Retinal pigment epithelial cell (primary cell): ENCODE measurements at regions not wholly inside any gene's neighbourhood (a gene's known extent, or its start where the extent isn't known, plus 50 kb on each side); places are given as distances from the start of the nearest gene placed in this dataset.
A peak's percentile ranks its signal among the peaks of the same experiment; 100 is the strongest.
"Not testable (repeated sequence)": the region's sequence is repeated elsewhere in the genome, so short reads cannot be mapped to it uniquely, and the experiment has no call there.

Experiments used
- DNase-seq: peaks from one replicate; pipeline ENCODE4 v3.0.0-alpha.2; 2010; ENCODE audit warnings: low read depth
- H3K4me3 ChIP-seq: 2 replicates; pipeline ENCODE4 v1.5.1; 2011; ENCODE audit warnings: mild to moderate bottlenecking, low read length, control low read depth, moderate library complexity
- TF ChIP-seq, protein P1 (sequence below): conservative IDR thresholded peaks from 2 replicates; pipeline ENCODE4 v1.5.1; 2011; ENCODE audit warnings: low read depth, low read length, control low read depth, inconsistent platforms

DNA sequence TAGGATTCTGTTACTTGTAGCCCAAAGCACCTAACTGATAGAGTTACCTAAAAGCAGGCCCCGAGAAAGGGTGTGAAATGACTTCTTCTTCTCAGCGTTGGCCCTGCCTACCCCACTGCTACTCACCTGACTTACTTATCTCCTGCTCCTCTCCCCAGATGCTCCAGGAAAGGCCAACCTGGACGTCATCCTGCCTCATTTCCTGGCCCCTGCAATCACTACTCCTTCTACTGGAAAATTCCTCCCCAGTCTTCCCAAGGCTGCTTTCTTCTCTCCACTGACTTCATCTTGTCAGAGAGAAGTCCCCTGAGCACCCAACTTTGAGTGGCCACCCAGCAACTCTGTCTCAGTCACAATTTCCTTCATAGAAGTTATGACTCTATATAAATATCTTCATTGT lies 63.4 kb upstream of the KLF7 start:
- H3K4me3 ChIP-seq, result no peak overlapping the region
- TF ChIP-seq, protein P1, sequence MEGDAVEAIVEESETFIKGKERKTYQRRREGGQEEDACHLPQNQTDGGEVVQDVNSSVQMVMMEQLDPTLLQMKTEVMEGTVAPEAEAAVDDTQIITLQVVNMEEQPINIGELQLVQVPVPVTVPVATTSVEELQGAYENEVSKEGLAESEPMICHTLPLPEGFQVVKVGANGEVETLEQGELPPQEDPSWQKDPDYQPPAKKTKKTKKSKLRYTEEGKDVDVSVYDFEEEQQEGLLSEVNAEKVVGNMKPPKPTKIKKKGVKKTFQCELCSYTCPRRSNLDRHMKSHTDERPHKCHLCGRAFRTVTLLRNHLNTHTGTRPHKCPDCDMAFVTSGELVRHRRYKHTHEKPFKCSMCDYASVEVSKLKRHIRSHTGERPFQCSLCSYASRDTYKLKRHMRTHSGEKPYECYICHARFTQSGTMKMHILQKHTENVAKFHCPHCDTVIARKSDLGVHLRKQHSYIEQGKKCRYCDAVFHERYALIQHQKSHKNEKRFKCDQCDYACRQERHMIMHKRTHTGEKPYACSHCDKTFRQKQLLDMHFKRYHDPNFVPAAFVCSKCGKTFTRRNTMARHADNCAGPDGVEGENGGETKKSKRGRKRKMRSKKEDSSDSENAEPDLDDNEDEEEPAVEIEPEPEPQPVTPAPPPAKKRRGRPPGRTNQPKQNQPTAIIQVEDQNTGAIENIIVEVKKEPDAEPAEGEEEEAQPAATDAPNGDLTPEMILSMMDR, result no peak
- no peak for DNase-seq

DNA sequence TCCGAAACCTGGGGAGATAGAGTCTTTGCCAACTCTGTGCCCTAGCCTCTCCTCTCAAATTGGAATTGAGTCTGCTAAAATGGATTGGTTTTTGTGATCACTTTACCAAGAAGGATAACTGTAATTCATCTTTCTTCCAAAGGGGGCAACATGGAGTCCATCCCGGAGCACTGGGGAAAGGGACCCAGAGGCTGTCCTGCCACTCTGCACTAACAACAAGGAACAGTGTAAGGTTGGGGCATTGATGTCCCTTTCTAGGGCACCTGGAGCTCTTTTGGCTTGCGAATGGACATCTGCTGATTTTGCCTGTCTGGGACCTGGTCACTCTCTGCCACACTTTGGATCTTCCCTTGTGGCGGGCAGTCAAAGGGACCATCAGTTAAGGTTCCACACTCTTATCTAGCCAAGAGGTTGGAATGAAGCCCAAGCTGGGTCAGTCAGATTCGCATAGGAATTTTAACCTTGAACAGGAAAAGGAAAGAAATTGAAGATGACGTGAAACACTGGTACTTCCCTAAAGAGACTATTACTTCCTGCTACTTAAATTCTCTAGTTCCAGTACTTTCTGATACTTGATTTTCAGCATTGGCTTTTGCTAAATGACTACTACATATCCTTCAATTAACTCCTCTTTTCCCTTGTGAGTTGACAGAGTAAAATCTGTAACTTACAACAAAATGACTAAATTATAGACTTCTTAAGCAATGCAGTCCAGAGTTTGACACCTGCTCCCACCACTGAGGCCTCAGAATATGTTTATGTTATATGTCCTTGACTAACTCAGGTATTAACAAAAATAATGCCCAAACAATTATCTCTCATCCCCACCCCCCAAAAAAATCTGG lies 64.7 kb upstream of the KLF7 start:
- DNase-seq, result no peak
- TF ChIP-seq, protein P1, result peak; percentile 63
- no peak overlapping the region for H3K4me3 ChIP-seq

DNA sequence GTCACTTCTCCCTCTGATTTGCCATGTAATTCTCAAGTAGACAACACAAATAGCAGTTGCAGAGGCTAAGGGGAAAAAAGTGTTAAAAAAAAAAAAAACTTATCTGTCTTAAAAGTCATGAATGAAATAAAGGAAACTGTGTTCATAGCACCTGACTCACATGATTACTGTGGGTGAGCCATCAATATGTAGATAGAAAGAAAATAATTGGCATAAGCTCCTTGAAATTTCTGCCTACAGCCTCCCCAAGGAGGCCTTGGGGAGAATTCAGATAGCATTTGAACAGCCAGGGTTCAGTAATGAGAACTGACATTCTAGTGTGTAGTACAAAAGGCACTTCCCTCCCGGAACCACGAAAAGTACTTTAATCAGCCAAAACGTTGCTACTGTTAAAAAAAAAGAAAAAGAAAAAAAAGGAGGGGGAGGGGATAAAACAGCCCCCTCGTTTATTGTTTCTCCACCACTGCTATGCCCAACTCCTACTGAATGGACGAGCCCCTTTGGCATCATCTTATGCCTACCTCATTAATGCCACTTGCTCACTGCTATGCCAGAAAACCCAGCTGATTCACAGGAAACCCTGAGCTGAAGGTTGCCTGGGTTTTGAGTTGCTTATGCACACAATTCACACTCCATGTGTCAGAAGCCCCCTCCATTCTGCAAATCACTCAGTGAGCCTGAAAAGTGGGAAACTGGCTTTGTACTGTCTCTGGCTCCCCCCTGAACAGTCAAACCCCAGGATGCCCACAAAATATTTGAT lies 65.5 kb upstream of the KLF7 start:
- TF ChIP-seq, protein P1, result no peak
- no peak overlapping the region for H3K4me3 ChIP-seq
- no peak for DNase-seq

DNA sequence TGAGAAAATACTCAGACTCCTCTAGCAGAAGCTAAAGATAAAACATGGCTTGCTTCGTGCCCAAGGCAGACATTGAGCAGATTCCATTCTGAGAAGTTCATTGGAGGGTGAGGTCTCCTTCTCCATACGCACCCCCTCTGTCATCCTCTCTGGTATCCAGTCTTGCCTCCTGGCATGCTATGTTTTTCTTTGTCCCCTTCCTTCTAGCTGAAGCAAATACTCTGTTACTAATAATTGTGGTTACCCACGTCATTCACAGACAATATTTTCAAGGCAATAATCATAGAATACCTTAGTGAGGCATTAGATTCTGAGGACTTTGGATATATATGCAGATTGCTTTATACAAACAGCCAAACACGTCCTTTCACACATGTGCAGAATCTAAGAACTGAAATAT lies 66.2 kb upstream of the KLF7 start:
- no peak for DNase-seq
- TF ChIP-seq, protein P1, result no peak

DNA sequence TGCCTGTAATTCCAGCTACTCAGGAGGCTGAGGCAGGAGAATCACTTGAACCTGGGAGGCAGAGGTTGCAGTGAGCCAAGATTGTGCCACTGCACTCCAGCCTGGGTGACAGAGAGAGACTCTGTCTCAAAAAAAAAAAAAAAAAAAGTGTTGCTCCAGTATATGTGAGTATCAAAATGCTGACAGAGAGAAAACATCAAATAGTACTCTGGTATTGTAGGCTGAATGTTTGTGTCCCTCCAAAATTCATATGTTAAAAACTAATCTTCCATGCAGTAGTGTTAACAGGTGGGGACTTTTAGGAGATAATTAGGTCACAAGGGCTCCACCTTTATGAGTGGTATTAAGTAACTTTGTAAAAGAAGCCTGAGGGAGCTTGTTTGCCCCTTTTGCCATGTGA lies 67.4 kb upstream of the KLF7 start:
- not testable (repeated sequence) for H3K4me3 ChIP-seq, DNase-seq

More for the DNA sequence above, 66.2 kb upstream of the KLF7 start:
- no peak overlapping the region for H3K4me3 ChIP-seq

DNA sequence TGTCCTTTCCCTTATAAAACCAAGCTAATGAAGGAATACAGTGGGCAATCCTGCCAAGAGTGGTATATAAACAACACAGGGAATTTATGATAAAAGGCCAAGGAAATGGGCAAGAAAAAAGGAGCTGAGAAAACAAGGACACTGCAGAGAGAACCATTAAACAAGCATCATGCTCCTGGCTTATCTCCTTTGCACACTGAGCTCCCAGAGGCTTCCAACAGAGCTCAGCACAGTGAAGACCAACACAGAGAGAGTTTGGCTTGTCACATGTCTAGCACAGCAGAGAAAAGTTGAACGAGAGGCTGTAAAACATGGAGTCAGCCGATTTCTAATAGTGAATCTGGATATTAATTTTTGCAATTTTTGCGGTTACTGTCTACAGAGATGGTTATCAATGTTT lies 68.0 kb upstream of the KLF7 start:
- H3K4me3 ChIP-seq, result no peak overlapping the region
- TF ChIP-seq, protein P1, result no peak
- no peak for DNase-seq

DNA sequence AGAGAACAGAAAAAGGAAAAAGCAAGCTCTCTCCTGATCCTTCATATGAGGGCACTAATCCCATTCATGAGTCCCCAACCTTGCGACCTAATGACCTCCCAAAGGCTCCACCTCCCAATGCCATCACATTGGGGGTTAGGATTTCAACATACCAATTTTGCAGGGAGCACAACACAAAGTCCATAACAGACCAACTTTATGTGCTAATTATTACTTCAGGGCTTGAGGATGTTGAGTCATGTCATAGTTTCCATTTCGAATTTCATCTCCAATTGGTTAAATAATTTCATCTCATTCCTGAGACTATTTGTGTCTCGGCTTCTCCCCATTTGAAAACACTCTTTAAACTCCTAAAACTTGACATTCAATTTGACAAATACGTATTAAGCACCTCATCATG lies 69.9 kb upstream of the KLF7 start:
- no peak for DNase-seq
- H3K4me3 ChIP-seq, result no peak overlapping the region
- TF ChIP-seq, protein P1, result no peak
